K562 (cell line): ENCODE measurements at regions not wholly inside any gene's neighbourhood (a gene's known extent, or its start where the extent isn't known, plus 50 kb on each side); places are given as distances from the start of the nearest gene placed in this dataset.

Experiments used
- ATAC-seq: fragments of 200-7000 bp; cut with Tn5 transposase; 3 replicates; pipeline ENCODE4 v1.9.1; 2020; ENCODE audit warnings: moderate library complexity
- BruUV-seq: library from RNA; stranded (reverse); fragments of 400-500 nt; replicated peaks from 2 replicates; lab custom pipeline; 2021; lab: Mats Ljungman, UMichigan
- CTCF ChIA-PET: fragments of 300-600 bp; formaldehyde crosslinking; extraction: SDS; loops from one replicate; lab custom pipeline; 2021; ENCODE audit warnings: low intra/inter-chr PET ratio; lab: Yijun Ruan, JAX
- POLR2A ChIA-PET: fragments of 300-600, 350-650 bp; sonication (Branson Sonifier 250); formaldehyde crosslinking; extraction: SDS; loops from one replicate; lab custom pipeline; 2021; ENCODE audit warnings: antibody characterized with exemption, inconsistent platforms; lab: Yijun Ruan, JAX
- DNase-seq, 4 experiments: peaks; one replicate each; pipeline versions ENCODE4 v3.0.0 to v3.0.0-alpha.2; 2011 to 2018; ENCODE audit warnings: low spot score in 3 of 4, mixed read lengths in 3 of 4; ENCODE audit errors: extremely low read depth in 1 of 4
- FAIRE-seq: peaks from 2 replicates; lab custom pipeline; 2011; peaks lifted over from hg19 to GRCh38; lab: Jason Lieb, UNC
- H2AFZ ChIP-seq: 2 replicates; pipeline ENCODE4 v1.6.0; 2011; ENCODE audit warnings: low read depth, low read length, control low read depth, inconsistent platforms
- H3K27ac ChIP-seq: fragments of 200-600 bp; 3 replicates; pipeline ENCODE4 v1.8.0; 2011; ENCODE audit warnings: low read depth, mild to moderate bottlenecking, control low read depth, inconsistent platforms, low read length, moderate library complexity, mixed read lengths; ENCODE audit errors: extremely low read depth
- H3K27me3 ChIP-seq, 2 experiments: fragments of 300-600 bp in 1 of 2; 2 replicates in 1 of 2; 3 replicates in 1 of 2; pipeline versions ENCODE4 v1.6.0 to v1.8.0; 2011; ENCODE audit warnings: inconsistent platforms in 2 of 2, low read length in 2 of 2, mild to moderate bottlenecking in 1 of 2, mixed read lengths in 1 of 2, moderate library complexity in 1 of 2; ENCODE audit not compliant: control insufficient read depth in 2 of 2, insufficient read depth in 2 of 2
- H3K36me3 ChIP-seq: fragments of 300-600 bp; 3 replicates; pipeline ENCODE4 v1.8.0; 2011; ENCODE audit warnings: mild to moderate bottlenecking, low read length, inconsistent platforms; ENCODE audit not compliant: control insufficient read depth, insufficient read depth
- H3K4me1 ChIP-seq, 2 experiments: fragments of 200-600 bp in 1 of 2; replicated peaks in 1 of 2; 2 replicates in 1 of 2; 3 replicates in 1 of 2; pipeline versions ENCODE4 v1.5.1 to v1.8.0; 2011; ENCODE audit warnings: inconsistent platforms in 2 of 2, low read length in 2 of 2, mild to moderate bottlenecking in 1 of 2, mixed read lengths in 1 of 2, moderate library complexity in 1 of 2; ENCODE audit not compliant: control insufficient read depth in 2 of 2, insufficient read depth in 2 of 2
- H3K4me2 ChIP-seq: 2 replicates; pipeline ENCODE4 v1.6.1; 2011; ENCODE audit warnings: low read length, control low read depth, inconsistent platforms, mixed read lengths; ENCODE audit not compliant: insufficient read depth
- H3K4me3 ChIP-seq: fragments of 200-600 bp; sonication (generic), shearing (Covaris generic); 2 replicates; pipeline ENCODE4 v1.5.1; 2016; ENCODE audit warnings: control low read depth, inconsistent platforms
- H3K79me2 ChIP-seq: fragments of 200-600 bp; 3 replicates; pipeline ENCODE4 v1.8.0; 2011; ENCODE audit warnings: low read length, inconsistent platforms; ENCODE audit not compliant: control insufficient read depth, insufficient read depth
- H3K9ac ChIP-seq, 2 experiments: 2 replicates each; pipeline versions ENCODE4 v1.6.0 to v1.6.1; 2011; ENCODE audit warnings: low read depth in 2 of 2, low read length in 2 of 2, control low read depth in 1 of 2, inconsistent platforms in 1 of 2, mild to moderate bottlenecking in 1 of 2, mixed read lengths in 1 of 2; ENCODE audit not compliant: insufficient read depth in 1 of 2
- H3K9me1 ChIP-seq: one replicate; pipeline ENCODE4 v1.6.0; 2011; ENCODE audit warnings: inconsistent platforms, mild to moderate bottlenecking, low read length, moderate library complexity; ENCODE audit not compliant: control insufficient read depth, insufficient read depth
- H3K9me3 ChIP-seq: replicated peaks from 2 replicates; pipeline ENCODE4 v1.5.1; 2011; ENCODE audit warnings: low read depth, low read length, inconsistent platforms; ENCODE audit not compliant: control insufficient read depth, insufficient read depth
- H4K20me1 ChIP-seq: replicated peaks from 2 replicates; pipeline ENCODE4 v1.6.1; 2011; ENCODE audit warnings: low read length, inconsistent platforms, mixed read lengths; ENCODE audit not compliant: control insufficient read depth, insufficient read depth
- ARNT ChIP-seq, 2 experiments: fragments of 450-650 bp; IDR thresholded peaks; 2 replicates each; pipeline ENCODE4 v1.6.1; 2016; ENCODE audit warnings: mild to moderate bottlenecking in 1 of 2
- ATF1 ChIP-seq, 2 experiments: fragments of 450-650 bp in 1 of 2; IDR thresholded peaks; 2 replicates each; pipeline ENCODE4 v1.6.1; 2016; ENCODE audit warnings: missing compliant biosample characterization in 1 of 2, missing genetic modification characterization in 1 of 2
- DDX20 ChIP-seq: fragments of 450-650 bp; IDR thresholded peaks from 2 replicates; pipeline ENCODE4 v1.6.1; 2016; ENCODE audit warnings: missing genetic modification characterization, low read depth, mild to moderate bottlenecking, missing compliant biosample characterization, moderate library complexity
- EGR1 ChIP-seq: fragments of 450-650 bp; conservative IDR thresholded peaks from 2 replicates; pipeline ENCODE4 v1.6.1; 2017; ENCODE audit warnings: mild to moderate bottlenecking
- GATAD2B ChIP-seq: fragments of 450-650 bp; IDR thresholded peaks from 2 replicates; pipeline ENCODE4 v1.6.1; 2017; ENCODE audit warnings: mild to moderate bottlenecking, borderline replicate concordance
- MAFK ChIP-seq: IDR thresholded peaks from 2 replicates; pipeline ENCODE4 v1.6.1; 2011; ENCODE audit warnings: low read length, improper control_type of control experiment
- NCOA6 ChIP-seq: fragments of 450-650 bp; IDR thresholded peaks from 2 replicates; pipeline ENCODE4 v1.6.1; 2017; ENCODE audit warnings: mild to moderate bottlenecking
- ZNF140 ChIP-seq: fragments of 250-450 bp; sonication (Bioruptor Pico); IDR thresholded peaks from 2 replicates; pipeline ENCODE4 v1.8.0; 2021; ENCODE audit warnings: moderate library complexity, mild to moderate bottlenecking, inconsistent platforms
- ZNF445 ChIP-seq: fragments of 250-450 bp; sonication (Bioruptor Pico); IDR thresholded peaks from 2 replicates; pipeline ENCODE4 v1.4.0; 2020; ENCODE audit warnings: low read depth, mild to moderate bottlenecking, moderate library complexity
- ZNF449 ChIP-seq: fragments of 250-450 bp; sonication (Bioruptor Pico); IDR thresholded peaks from 2 replicates; pipeline ENCODE4 v1.8.0; 2022; ENCODE audit warnings: moderate library complexity, mild to moderate bottlenecking, inconsistent platforms
- ZNF785 ChIP-seq: fragments of 250-450 bp; sonication (Bioruptor Pico); IDR thresholded peaks from 2 replicates; pipeline ENCODE4 v1.4.0; 2020; ENCODE audit warnings: mild to moderate bottlenecking
- in situ Hi-C: fragments of 300-500 bp; cut with MboI; formaldehyde crosslinking; loops from 4 replicates; pipeline ENCODE4 v1.15.0; 2018; ENCODE audit warnings: inconsistent platforms, mixed read lengths
- intact Hi-C: fragments of 100-400 bp; cut with micrococcal nuclease; formaldehyde crosslinking; loops from 2 replicates; pipeline ENCODE4 v1.14.2; 2022
- TF ChIP-seq, protein P1 (sequence below): sonication (generic); formaldehyde crosslinking; IDR thresholded peaks from 2 replicates; pipeline ENCODE4 v1.8.0; 2023; ENCODE audit warnings: missing genetic modification reagents, mild to moderate bottlenecking, borderline replicate concordance
- TF ChIP-seq, protein P2 (sequence below): fragments of 250-450 bp; sonication (Bioruptor Pico); IDR thresholded peaks from 2 replicates; pipeline ENCODE4 v1.8.0; 2021; ENCODE audit warnings: moderate library complexity, mild to moderate bottlenecking, inconsistent platforms

DNA sequence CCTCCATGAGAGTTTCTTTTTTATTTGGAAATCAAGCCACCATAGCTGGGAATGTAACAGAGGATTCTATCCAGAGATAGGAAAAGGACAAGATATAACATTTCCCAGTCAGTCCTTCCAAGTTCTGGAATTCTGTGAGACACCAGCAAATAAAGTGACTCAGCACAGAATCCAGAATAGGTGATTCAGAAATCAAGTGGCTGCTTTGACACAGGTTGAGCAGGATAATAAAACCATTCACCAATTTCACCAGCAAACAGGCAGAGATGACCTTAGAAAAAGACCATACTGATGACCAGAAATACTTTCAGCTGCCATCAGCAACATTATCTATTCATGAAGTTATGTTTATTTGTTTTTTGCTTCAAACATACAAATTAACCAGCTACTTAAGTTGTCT, 491.5 kb upstream of the TUSC1 start:
- intact Hi-C loops (no loop called here), in situ Hi-C loops (no loop called here)
- no peak overlapping the region for H3K4me3 ChIP-seq
- H3K4me1 ChIP-seq = no peaks in the 10 kb centered on the region
- ChIA-PET POLR2A (no interaction called here), CTCF (no interaction called here)
- DNase-seq (no peak), FAIRE-seq (no peak), ATAC-seq (no peak)
- H3K27me3 ChIP-seq = no peaks in the 10 kb centered on the region
- no peaks in the 10 kb centered on the region for H3K9me3 ChIP-seq
- no peak overlapping the region for H3K9ac ChIP-seq
- H4K20me1 ChIP-seq = no peaks in the 10 kb centered on the region
- BruUV-seq = no TSS peak
- H3K27ac ChIP-seq = no peak overlapping the region
- no peaks in the 10 kb centered on the region for H3K79me2 ChIP-seq
- H3K4me2 ChIP-seq = no peak overlapping the region
- no peaks in the 10 kb centered on the region for H3K36me3 ChIP-seq
- H3K9me1 ChIP-seq = no peaks in the 10 kb centered on the region
- no peak for TF ChIP-seq ZNF785 (CRISPR knock-in tag)
- TF ChIP-seq, protein P1, sequence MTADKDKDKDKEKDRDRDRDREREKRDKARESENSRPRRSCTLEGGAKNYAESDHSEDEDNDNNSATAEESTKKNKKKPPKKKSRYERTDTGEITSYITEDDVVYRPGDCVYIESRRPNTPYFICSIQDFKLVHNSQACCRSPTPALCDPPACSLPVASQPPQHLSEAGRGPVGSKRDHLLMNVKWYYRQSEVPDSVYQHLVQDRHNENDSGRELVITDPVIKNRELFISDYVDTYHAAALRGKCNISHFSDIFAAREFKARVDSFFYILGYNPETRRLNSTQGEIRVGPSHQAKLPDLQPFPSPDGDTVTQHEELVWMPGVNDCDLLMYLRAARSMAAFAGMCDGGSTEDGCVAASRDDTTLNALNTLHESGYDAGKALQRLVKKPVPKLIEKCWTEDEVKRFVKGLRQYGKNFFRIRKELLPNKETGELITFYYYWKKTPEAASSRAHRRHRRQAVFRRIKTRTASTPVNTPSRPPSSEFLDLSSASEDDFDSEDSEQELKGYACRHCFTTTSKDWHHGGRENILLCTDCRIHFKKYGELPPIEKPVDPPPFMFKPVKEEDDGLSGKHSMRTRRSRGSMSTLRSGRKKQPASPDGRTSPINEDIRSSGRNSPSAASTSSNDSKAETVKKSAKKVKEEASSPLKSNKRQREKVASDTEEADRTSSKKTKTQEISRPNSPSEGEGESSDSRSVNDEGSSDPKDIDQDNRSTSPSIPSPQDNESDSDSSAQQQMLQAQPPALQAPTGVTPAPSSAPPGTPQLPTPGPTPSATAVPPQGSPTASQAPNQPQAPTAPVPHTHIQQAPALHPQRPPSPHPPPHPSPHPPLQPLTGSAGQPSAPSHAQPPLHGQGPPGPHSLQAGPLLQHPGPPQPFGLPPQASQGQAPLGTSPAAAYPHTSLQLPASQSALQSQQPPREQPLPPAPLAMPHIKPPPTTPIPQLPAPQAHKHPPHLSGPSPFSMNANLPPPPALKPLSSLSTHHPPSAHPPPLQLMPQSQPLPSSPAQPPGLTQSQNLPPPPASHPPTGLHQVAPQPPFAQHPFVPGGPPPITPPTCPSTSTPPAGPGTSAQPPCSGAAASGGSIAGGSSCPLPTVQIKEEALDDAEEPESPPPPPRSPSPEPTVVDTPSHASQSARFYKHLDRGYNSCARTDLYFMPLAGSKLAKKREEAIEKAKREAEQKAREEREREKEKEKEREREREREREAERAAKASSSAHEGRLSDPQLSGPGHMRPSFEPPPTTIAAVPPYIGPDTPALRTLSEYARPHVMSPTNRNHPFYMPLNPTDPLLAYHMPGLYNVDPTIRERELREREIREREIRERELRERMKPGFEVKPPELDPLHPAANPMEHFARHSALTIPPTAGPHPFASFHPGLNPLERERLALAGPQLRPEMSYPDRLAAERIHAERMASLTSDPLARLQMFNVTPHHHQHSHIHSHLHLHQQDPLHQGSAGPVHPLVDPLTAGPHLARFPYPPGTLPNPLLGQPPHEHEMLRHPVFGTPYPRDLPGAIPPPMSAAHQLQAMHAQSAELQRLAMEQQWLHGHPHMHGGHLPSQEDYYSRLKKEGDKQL (CRISPR knock-in tag) = no peak
- no peak for TF ChIP-seq ZNF140
- TF ChIP-seq, protein P2, sequence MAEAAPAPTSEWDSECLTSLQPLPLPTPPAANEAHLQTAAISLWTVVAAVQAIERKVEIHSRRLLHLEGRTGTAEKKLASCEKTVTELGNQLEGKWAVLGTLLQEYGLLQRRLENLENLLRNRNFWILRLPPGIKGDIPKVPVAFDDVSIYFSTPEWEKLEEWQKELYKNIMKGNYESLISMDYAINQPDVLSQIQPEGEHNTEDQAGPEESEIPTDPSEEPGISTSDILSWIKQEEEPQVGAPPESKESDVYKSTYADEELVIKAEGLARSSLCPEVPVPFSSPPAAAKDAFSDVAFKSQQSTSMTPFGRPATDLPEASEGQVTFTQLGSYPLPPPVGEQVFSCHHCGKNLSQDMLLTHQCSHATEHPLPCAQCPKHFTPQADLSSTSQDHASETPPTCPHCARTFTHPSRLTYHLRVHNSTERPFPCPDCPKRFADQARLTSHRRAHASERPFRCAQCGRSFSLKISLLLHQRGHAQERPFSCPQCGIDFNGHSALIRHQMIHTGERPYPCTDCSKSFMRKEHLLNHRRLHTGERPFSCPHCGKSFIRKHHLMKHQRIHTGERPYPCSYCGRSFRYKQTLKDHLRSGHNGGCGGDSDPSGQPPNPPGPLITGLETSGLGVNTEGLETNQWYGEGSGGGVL (CRISPR knock-in tag) = no peak
- no peak for TF ChIP-seq EGR1
- TF ChIP-seq NCOA6 = no peak
- TF ChIP-seq ZNF445 (CRISPR knock-in tag) = no peak
- no peak for TF ChIP-seq ATF1 (CRISPR knock-in tag; IDR thresholded peaks at IDR 0.05)
- TF ChIP-seq ATF1 (tag; IDR thresholded peaks at IDR 0.05) = no peak
- no peak for TF ChIP-seq DDX20 (tag)
- TF ChIP-seq ARNT (IDR thresholded peaks at IDR 0.05) = no peak
- TF ChIP-seq ZNF449 (CRISPR knock-in tag) = no peak
- no peak for TF ChIP-seq GATAD2B
- no peak for TF ChIP-seq MAFK
- H2AFZ ChIP-seq = no peak overlapping the region
